ENCODE measurements at regions not wholly inside any gene's neighbourhood (a gene's known extent, or its start where the extent isn't known, plus 50 kb on each side); places are given as distances from the start of the nearest gene placed in this dataset.
"Not testable (repeated sequence)": the region's sequence is repeated elsewhere in the genome, so short reads cannot be mapped to it uniquely, and the experiment has no call there.

DNA sequence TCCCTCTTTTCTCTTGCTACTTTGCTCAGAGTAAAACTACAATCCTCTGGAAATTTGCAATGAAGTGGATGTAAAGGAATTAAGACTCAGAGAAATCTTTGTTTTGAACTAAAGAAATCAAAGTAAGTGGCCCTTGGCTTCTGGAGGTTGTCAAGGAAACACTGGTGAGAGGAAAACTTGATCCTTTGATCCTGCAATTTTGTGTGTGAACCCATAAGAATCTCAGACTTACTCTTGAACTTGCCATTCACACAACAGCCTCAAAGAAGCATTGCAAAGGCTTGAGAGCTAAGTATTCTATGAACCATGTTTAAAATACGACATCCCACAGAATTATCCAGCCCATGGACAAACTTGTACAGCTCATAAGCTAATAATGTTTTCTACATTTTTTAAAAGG lies 827.5 kb downstream of the TAF11L14 start:
- no peak for DNase-seq (ENCODE audit: low spot score)

DNA sequence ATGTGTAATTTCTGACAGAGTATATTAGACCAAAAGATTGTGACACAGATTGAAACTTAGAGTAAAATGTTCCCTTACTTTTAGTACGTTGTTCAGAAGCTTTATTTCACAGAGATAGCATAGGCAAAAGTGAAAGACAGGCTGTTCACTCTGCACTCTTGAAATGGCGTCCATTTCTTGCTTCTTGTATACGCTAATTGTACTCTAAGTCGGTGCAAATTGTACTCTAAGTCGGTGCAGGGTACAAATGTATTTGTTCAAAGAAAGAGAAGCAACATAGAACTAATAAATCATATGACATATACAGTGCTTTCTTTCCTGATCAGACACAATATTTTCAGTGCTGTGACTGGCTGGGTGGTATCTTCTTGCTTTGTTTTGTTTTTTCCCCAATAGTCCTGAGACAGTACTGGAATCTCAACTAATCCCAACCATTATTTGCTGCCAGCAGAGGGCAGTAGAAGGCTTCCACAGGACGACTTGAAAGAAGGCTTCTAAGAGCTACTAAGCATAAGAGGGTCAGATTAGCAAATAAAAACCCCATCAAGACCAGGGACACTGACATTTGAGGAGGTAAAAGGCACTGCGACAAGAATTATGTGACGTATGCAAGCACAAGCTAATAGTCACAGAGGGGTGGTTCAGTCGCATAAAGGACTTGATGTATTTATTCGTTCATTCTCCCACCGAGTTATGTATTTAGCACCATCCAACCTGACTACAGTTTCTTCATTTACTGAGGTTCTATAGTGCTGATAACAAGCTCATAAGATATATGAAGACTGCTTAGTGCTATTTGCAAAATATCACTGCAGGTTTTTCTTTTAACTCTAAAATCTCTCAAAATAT lies 831.8 kb downstream of the TAF11L14 start:
- DNase-seq (ENCODE audit: low spot score) = peak; percentile 14

DNA sequence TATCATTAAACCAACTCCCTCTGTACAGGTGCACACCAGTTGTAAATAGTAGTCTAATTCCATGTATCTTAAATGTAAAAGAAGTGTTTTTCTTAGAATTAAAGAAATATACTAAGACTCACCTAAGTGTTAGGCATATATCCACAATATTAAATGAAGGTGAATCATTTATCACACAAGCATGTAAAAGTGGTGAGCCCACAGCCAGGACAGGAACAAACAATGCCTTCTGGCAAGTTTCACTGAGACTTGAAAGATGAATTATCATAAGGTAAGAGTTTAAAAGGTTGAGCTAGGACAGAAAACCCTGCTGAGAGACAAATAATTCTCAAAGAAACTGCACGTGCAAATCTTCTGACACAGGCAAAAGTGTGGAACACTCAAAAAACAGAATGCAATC lies 832.5 kb downstream of the TAF11L14 start:
- no peak for DNase-seq (ENCODE audit: low spot score)

DNA sequence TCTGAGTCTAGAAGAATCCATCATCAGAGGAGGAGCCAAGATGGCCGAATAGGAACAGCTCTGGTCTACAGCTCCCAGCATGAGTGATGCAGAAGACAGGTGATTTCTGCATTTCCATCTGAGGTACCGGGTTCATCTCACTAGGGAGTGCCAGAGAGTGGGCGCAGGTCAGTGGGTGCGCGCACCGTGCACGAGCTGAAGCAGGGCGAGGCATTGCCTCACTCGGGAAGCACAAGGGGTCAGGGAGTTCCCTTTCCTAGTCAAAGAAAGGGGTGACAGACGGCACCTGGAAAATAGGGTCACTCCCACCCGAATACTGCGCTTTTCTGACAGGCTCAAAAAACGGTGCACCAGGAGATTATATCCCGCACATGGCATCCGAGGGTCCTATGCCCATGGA lies 837.5 kb downstream of the TAF11L14 start:
- not testable (repeated sequence) for DNase-seq (ENCODE audit: low spot score)

DNA sequence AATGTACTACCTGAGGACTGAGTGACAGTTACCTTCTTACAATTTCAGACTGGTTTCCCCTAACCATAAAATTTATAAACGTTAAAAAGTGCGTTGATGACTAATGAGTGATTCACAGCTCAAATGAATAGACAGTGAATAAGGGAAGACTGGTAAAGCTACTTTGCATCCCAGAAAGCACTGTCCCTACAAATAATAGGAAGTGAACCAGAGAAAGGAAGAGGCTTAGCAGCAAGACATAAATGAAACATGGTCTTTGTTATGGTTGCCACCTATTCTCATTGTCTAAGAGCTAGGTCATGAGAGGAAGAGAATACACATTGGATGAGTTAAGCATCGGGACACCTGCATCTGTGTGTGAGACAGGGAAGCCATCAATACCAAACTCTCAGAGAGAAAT lies 849.2 kb downstream of the TAF11L14 start:
- no peak for DNase-seq (ENCODE audit: low spot score)

DNA sequence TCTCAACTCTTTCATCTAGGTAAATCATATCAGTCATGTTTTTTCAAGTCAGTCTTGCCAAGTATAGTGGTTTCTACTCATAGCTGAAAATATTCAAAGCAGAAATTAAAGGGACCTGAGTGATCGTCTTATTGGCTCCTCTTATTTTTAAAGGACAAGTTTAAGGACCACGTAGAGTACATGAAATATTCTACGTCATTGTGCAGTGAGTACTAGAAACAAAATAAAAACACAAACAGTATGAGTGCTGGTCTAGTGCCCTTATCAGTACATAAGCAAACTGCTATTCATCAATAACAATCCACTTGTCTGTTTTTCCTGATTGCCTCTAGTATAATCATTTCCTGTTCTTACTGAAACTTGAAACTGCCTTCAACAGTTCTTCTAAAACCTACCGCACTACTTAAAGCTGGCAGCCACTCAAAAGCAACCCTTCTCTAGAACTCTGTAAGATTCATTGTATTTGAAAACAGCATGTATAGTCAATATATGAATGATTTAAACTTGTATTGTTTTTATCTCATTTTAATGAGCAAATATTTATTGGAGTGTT lies 853.7 kb downstream of the TAF11L14 start:
- DNase-seq (ENCODE audit: low spot score) = no peak

DNA sequence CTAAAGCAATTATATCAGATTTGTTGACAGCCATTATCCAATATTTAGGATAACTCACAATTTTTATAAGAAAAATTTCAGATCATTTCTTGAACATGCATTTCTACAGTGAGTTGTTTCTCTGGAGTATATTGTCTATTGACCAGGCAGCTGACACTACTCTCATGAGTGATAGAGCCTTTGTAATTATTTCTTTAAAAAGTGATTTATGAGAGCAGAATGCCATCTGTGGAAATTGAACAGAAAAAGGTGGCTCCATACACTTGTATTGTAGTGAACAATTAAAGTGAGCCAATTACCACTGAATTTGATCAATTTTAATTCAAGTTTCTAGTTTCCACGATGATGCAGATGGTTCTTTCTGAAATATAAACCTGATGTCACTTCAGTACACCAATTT lies 855.4 kb downstream of the TAF11L14 start:
- DNase-seq (ENCODE audit: low spot score) = no peak

DNA sequence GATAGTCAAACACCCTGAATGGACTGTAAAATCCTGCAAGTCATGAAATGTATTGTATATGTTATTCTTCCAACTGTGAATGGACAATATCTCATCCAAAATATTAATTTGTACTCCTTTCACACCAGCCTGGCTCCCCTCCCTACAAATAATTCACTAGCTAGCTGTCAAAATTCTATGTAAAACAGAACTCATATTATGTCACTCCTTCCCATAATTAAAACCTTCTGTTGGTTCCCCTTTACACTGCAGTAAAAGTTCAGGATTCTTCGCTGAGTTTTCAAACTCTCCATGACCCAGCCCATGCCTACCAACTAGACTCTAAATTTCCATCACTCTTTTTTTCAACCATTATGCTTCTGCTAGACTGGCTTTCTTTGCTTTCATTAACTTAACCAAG lies 857.1 kb downstream of the TAF11L14 start:
- no peak for DNase-seq (ENCODE audit: low spot score)

DNA sequence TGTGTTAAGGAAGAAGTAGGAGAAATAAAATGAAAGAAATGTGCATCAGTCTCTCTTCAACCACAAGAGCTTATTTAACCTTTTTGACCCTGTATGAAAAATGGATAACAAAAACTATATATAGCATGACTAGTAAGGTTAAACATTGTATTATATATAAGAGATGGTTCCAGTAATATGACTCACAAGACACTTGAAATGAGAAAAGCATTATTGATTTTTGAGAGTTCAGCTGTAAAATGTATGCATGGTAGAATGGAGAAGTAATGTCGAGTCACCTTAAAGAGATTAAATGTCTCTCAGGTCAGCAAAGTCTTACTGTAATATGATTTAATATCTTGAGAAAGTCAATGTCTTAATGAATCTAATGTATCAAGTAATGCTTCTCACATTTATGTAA lies 860.9 kb downstream of the TAF11L14 start:
- no peak for DNase-seq (ENCODE audit: low spot score)

DNA sequence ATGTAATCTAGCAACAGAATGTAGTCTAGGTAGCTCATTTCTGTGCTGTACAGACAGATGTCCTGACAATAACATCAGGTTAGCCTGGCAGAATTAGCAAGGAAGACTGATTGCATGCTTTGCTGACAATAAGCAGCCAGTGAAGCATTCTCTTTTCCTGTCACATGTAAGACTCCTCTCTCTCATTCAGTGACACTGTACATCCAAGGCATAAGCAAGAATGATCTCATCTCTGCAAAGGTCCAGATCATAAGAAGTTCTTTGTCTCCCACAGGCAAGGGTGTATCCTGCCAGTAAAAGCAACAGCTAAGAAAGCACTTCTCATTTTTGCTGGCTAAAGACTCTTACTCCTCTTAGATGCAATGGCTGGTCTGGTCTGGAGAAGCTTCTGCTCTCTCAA lies 861.8 kb downstream of the TAF11L14 start:
- DNase-seq (ENCODE audit: low spot score) = no peak

DNA sequence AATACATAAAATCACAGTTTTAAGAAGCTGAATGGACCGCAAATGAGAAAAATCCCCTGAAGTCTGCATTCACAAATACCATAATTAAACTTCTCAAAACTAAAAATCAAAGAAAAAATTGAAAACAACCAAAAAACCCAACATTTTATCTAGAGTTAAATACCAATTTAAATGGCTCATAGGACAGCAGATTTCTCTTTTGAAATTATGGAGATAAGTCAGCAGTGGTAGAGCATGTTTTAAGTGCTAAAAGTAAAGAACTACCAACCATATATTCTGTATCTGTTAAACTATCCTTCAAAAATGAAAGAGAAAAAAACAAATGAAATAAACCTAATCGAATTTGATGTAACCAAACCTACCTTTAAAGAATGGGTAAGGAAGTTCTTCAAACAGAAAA lies 862.8 kb downstream of the TAF11L14 start:
- DNase-seq (ENCODE audit: low spot score) = no peak

DNA sequence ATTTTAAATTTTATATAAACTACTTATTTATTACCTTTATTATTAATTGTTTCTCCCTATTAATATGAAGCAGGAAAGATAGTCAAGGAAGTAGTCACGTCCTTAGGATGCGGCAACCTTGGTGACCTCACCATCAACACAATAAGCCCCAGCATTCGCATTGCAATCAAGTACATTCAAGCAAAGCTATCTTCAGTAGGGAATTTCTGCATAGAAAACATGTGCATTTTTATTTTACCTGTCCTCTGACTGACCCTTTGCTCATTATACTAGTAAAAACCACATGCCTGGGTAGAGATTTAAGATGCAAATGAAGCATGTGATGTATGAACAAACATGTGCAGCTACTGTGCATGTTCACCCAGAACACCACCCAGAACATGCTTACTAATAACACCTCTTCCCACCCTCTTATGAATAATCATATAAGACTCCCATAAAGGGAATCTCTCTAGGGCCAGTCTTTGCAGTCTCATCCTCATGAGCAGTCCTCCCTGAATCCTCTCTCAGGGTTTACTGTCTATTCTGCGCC lies 869.6 kb downstream of the TAF11L14 start:
- no peak for DNase-seq (ENCODE audit: low spot score)

DNA sequence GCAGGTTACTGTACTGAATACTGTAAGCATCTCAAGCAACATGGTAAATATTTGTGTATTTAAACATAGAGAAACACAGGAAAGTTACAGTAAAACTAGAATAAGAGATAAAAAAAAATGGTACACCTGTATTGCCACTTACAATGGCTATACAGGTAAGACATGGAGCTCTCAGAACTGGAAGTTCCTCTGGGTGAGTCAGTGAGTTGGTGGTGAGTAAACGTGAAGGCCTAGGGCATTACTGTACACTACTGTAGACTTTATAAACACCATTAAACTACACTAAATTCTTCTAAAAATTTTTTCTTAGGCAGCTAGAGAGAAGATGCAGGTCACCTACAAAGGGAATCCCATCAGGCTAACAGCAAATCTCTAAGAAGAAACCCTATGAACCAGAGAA lies 872.9 kb downstream of the TAF11L14 start:
- no peak for DNase-seq (ENCODE audit: low spot score)

DNA sequence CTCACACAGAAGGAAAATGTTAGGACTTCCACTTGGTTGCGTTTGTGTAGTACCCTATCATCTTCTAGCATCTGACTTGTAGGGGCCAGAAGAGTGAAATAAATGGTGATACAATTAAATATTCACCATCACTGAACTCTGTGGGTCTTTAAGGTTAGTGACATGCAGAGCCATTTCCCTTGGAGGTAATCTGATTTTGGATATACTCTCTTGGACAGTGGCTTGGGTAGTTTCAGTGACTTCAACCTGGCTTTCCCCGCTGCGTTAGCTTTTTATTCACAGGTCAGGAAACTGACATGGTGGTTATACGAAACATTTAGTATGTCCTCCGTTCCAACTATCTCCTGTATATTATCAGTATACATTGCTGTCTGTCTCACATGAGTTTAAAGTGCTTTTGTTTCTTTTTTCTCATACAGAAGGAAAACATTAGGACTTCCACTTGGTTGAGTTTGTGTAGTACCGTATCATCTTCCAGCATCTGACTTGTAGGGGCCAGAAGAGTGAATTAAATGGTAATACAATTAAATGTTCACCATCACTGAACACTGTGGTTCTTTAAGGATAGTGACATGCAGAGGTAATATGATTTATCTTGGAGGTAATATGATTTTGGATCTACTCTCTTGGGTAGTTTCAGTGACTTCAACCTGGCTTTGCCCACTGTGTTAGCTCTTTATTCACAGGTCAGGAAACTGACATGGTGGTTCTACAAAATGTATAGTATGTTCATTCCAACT lies 883.6 kb downstream of the TAF11L14 start:
- DNase-seq (ENCODE audit: low spot score) = no peak

DNA sequence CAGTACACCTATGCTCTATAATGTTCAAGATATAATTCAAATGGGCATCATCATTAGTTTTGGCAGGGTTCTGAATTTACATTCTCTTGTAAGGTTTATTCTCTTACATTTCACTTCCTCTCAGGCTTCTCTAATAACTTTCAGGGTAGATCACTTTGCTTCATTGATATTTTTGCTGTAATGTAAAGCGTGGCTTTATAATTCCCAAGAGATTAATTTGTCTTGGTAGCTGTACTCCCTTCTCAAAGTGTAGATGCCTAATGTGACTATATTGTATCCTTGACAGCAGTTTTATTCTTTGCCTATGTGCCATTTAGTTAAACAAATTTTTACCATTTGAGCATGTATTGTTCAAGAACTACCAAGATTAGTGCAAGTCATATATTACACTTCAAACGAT lies 889.1 kb downstream of the TAF11L14 start:
- DNase-seq (ENCODE audit: low spot score) = no peak

DNA sequence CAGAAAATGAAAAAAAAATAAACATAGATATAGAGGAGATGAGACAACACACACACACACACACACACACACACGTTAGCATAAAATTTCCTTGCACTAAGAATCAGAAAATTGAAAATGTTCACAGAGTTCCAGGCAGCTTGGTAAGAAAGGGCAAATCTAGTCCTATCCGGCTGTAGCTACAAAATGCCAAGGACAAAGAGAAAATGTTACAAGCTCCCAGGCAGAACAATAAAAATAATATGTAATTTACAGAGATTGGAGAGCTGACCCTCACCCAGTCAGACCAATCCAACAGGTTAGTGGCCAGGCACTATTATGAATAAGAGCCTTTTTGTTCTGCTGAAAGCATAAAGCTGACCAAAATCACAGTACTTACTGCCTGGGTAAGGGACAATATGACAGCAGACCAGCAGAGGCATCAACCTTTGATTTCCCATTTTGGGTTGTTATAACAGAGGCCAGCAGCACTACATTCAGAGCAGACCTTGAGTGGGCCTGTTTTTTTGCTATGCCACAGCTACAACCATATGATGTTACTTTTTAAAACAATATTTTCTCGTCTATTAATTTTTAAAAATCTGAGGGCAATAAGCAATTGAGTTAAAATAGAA lies 892.6 kb downstream of the TAF11L14 start:
- DNase-seq (ENCODE audit: low spot score) = no peak

DNA sequence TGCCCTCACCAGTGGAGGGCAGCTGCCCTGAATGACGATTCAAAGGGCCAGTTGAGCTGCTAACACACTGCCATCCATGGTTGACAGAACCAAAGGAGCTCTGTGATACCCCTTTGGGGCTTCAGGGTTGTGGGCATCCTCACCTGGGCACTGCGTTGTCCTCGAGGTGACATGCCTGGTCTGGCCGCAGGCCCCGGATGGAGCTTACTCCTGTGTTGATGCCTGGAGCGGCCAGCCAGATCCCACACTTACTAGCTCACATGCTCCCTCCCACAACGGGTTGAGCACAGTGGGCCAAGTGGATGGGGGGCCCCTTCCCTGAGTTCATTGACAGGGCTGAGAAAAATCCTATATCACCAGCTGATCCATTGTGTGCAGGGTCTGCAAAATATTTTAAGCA lies 898.9 kb downstream of the TAF11L14 start:
- no peak for DNase-seq (ENCODE audit: low spot score)

DNA sequence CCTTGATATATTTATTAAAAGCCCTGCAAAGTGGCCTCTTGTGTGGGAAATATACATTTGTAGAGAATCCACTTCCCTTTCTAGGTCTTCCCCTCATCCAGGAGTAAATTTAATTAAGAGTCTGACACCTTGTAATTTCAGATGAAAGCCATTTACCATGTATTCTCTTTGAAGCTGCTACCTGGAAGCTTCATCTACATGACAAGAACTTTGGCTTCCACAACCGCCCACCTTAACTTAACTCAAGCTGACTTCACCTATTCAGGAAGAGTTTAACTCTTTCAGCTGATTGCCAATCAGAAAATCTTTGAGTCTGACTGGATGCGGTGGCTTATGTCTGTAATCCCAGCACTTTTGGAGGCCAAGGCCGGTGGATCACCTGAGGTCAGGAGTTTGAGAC lies 899.9 kb downstream of the TAF11L14 start:
- no peak for DNase-seq (ENCODE audit: low spot score)

DNA sequence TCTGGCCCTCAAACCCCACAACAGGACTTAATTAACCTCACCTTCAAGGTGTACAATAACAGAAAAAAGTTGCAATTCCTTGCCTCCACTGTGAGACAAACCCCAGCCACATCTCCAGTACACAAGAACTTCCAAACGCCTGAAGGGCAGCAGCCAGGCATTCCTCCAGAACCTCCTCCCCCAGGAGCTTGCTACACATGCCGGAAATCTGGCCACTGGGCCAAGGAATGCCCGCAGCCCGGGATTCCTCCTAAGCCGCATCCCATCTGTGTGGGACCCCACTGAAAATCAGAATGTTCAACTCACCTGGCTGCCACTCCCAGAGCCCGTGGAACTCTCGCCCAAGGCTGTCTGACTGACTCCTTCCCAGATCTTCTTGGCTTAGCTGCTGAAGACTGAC lies 901.5 kb downstream of the TAF11L14 start:
- DNase-seq (ENCODE audit: low spot score) = not testable (repeated sequence)

DNA sequence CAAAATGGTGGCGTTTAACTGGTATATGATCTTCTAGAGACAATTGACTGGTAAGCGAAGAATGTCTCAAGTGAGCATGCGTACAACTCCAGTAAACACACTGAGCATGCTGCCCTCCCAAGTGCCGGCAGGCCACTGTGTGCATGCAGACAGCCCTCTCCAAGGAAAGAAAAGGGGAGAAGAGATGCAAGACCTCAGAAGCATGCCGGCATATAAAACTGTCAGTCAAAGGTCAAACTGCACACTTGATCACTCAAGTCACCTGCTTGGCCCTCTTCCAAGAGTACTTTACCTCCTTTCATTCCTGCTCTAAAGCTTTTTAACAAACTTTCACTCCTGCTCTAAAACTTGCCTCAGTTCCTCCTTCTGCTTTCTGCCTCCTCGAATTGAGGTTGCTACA lies 910.2 kb downstream of the TAF11L14 start:
- no peak for DNase-seq (ENCODE audit: low spot score)

DNA sequence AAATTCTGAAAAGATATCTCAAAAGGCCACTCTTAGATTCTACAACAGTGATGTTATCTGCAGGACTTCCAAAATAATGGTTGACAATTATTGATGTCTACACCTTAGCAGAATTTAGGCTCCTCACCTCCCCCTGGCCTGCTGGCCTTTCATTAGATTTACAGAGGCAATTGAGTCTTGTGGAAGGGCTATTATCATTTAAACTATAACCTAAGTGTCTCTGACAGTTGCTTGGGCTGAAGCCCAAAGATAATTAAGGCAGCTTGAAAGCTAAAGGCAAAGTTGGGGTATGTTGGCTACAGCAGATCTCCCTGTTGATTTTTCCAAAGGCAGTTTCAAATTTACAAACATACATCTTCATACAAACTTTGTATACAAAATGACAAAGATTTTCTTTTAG lies 912.3 kb downstream of the TAF11L14 start:
- DNase-seq (ENCODE audit: low spot score) = no peak

DNA sequence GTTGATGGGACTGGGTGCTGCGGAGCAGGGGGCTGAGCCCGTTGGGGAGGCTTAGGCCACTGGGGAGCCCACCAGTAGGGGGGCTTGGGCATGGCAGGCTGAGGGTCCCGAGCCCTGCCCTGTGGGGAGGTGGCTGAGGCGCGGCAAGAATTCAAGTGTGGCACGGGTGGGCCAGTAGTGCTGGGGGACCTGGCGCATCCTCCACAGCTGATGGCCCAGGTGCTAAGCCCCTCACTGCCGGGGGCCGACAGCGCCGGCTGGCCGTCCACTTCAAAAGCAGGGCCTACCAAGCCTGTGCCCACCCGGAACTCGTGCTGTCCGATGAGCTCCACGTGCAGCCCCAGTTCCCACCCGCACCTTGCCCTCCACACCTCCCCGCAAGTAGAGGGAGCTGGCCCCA lies 917.5 kb downstream of the TAF11L14 start:
- DNase-seq (ENCODE audit: low spot score) = no peak

DNA sequence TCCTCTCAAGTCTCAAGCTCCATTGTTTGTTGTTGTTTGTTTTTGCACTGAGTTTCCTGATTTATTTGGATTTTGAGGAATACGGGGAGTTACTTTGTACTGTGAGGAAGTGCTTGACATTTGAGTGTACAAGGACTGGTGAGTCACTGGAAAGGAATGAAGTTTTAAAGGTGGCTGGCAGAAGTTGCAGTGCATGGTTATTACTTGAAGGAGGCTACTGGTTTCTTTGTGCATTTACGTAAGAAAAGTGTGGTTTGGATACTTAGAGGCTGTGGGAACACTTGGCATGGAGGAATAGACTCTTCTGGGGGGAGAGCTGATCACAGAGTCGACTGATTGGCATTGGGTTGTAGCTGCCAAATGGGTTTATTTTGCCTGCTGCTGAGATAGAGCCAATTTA lies 919.0 kb downstream of the TAF11L14 start:
- no peak for DNase-seq (ENCODE audit: low spot score)

All from HuH-7.5 (cell line).